ENCODE measurements at regions not wholly inside any gene's neighbourhood (a gene's known extent, or its start where the extent isn't known, plus 50 kb on each side); places are given as distances from the start of the nearest gene placed in this dataset.

DNA sequence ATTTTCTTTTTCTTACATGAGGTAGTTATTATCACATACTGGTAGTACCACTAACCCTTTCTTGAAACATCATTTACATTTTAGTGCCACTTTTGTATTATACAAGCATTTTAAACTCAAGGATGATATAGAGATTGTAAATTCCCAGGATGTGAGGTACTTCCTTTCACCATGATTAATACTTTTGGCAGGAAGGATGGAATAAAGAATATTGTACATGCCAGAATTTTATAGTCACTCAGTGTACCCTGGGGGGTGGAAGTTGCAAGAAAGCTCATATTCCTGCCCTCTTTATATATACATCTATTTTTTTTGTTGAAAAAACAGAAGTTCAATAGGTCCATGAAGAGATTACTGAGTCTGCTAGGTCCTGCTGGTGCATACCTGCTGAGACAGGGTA, 141.0 kb upstream of the PLSCR5 start:
- TF ChIP-seq, protein P1, sequence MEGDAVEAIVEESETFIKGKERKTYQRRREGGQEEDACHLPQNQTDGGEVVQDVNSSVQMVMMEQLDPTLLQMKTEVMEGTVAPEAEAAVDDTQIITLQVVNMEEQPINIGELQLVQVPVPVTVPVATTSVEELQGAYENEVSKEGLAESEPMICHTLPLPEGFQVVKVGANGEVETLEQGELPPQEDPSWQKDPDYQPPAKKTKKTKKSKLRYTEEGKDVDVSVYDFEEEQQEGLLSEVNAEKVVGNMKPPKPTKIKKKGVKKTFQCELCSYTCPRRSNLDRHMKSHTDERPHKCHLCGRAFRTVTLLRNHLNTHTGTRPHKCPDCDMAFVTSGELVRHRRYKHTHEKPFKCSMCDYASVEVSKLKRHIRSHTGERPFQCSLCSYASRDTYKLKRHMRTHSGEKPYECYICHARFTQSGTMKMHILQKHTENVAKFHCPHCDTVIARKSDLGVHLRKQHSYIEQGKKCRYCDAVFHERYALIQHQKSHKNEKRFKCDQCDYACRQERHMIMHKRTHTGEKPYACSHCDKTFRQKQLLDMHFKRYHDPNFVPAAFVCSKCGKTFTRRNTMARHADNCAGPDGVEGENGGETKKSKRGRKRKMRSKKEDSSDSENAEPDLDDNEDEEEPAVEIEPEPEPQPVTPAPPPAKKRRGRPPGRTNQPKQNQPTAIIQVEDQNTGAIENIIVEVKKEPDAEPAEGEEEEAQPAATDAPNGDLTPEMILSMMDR (IDR thresholded peaks at IDR 0.05), result no peak
- no peak for TF ChIP-seq POLR2A (IDR thresholded peaks at IDR 0.05)

Data from suprapubic skin (tissue), 3 donors.